ENCODE measurements at regions not wholly inside any gene's neighbourhood (a gene's known extent, or its start where the extent isn't known, plus 50 kb on each side); places are given as distances from the start of the nearest gene placed in this dataset.

GRCh38 chr18:37667836-37668235, 102.2 kb upstream of the CELF4 start:
- no peak for TF ChIP-seq TARDBP (IDR thresholded peaks at IDR 0.05)
- no peak for TF ChIP-seq ZNF384 (IDR thresholded peaks at IDR 0.05)
- no peak for TF ChIP-seq L3MBTL2 (conservative IDR thresholded peaks at IDR 0.05)
- TF ChIP-seq HDGF (IDR thresholded peaks at IDR 0.05; ENCODE audit: borderline replicate concordance): no peak

Data from HEK293T (cell line).